LNCaP clone FGC (cell line): ENCODE measurements at regions not wholly inside any gene's neighbourhood (a gene's known extent, or its start where the extent isn't known, plus 50 kb on each side); places are given as distances from the start of the nearest gene placed in this dataset.

Experiments used
- DNase-seq: peaks from one replicate; pipeline ENCODE4 v3.0.0-alpha.2; 2011; ENCODE audit warnings: low read depth
- H3K4me3 ChIP-seq: 2 replicates; pipeline ENCODE4 v1.5.1; 2011; ENCODE audit warnings: mild to moderate bottlenecking, low read depth, low read length, control low read depth
- CTCF ChIP-seq: IDR thresholded peaks from 2 replicates; pipeline ENCODE4 v1.5.1; 2012; ENCODE audit warnings: mild to moderate bottlenecking; ENCODE audit not compliant: control insufficient read depth, insufficient read depth; ENCODE audit errors: extremely low read depth

- no peak for DNase-seq
These were observed 255.6 kb upstream of the UGT8 start for GRCh38 chr4:114343015-114343414.

GRCh38 chr4:114349543-114350175, 248.9 kb upstream of the UGT8 start:
- DNase-seq: no peak
- no peak overlapping the region for H3K4me3 ChIP-seq
- no peak for TF ChIP-seq CTCF

More at GRCh38 chr4:114343015-114343414, 255.6 kb upstream of the UGT8 start:
- no peak for TF ChIP-seq CTCF
- no peak overlapping the region for H3K4me3 ChIP-seq

- DNase-seq: no peak
- TF ChIP-seq CTCF: no peak
- H3K4me3 ChIP-seq: no peak overlapping the region
These were observed 239.7 kb upstream of the UGT8 start for GRCh38 chr4:114358901-114359300.

- TF ChIP-seq CTCF: no peak
These were observed 237.4 kb upstream of the UGT8 start for GRCh38 chr4:114361249-114361648.

GRCh38 chr4:114364857-114365256, 233.8 kb upstream of the UGT8 start:
- TF ChIP-seq CTCF: no peak
- DNase-seq: no peak
- H3K4me3 ChIP-seq: no peak overlapping the region

More at GRCh38 chr4:114361249-114361648, 237.4 kb upstream of the UGT8 start:
- DNase-seq: no peak
- no peak overlapping the region for H3K4me3 ChIP-seq

- DNase-seq: no peak
These were observed 233.0 kb upstream of the UGT8 start for GRCh38 chr4:114365591-114365990.

More at GRCh38 chr4:114365591-114365990, 233.0 kb upstream of the UGT8 start:
- TF ChIP-seq CTCF: no peak
- no peak overlapping the region for H3K4me3 ChIP-seq
